SK-N-SH (cell line): ENCODE measurements at regions not wholly inside any gene's neighbourhood (a gene's known extent, or its start where the extent isn't known, plus 50 kb on each side); places are given as distances from the start of the nearest gene placed in this dataset.

Experiments used
- CTCF ChIA-PET: fragments of 300-600, 350-600 bp; formaldehyde crosslinking; extraction: SDS; loops from one replicate; lab custom pipeline; 2021; lab: Yijun Ruan, JAX
- POLR2A ChIA-PET: fragments of 350-600 bp; sonication (Branson Sonifier 250); formaldehyde crosslinking; extraction: SDS; loops from one replicate; lab custom pipeline; 2020; ENCODE audit warnings: antibody characterized with exemption, inconsistent platforms; lab: Yijun Ruan, JAX
- DNase-seq: peaks from one replicate; pipeline ENCODE4 v3.0.0; 2012
- H2AFZ ChIP-seq: fragments of 200-600 bp; sonication (generic); 2 replicates; pipeline ENCODE4 v1.8.1; 2016; ENCODE audit warnings: antibody characterized with exemption, mild to moderate bottlenecking, low read depth
- H3F3A ChIP-seq: fragments of 200-600 bp; sonication (generic); replicated peaks from 2 replicates; pipeline ENCODE3; 2016; ENCODE audit warnings: antibody characterized with exemption, mild to moderate bottlenecking; ENCODE audit not compliant: insufficient read depth
- H3K27ac ChIP-seq, 2 experiments: fragments of 200-500 bp in 1 of 2; fragments of 200-600 bp in 1 of 2; sonication (Bioruptor generic) in 1 of 2; sonication (generic), shearing (Covaris generic) in 1 of 2; 2 replicates each; pipeline versions ENCODE4 v1.5.1 to v1.6.1; 2014 to 2016; ENCODE audit warnings: low read depth in 2 of 2, inconsistent platforms in 1 of 2, low read length in 1 of 2, mild to moderate bottlenecking in 1 of 2, mixed read lengths in 1 of 2
- H3K27me3 ChIP-seq: fragments of 200-600 bp; sonication (generic), shearing (Covaris generic); 2 replicates; pipeline ENCODE4 v1.6.1; 2016; ENCODE audit warnings: mixed run types; ENCODE audit not compliant: insufficient read depth
- H3K36me3 ChIP-seq, 2 experiments: fragments of 200-500 bp in 1 of 2; fragments of 200-600 bp in 1 of 2; sonication (Bioruptor generic) in 1 of 2; sonication (generic) in 1 of 2; replicated peaks in 1 of 2; 2 replicates each; pipeline versions ENCODE3 to v1.5.1; 2014 to 2016; ENCODE audit warnings: low read length in 1 of 2, mild to moderate bottlenecking in 1 of 2; ENCODE audit not compliant: insufficient read depth in 2 of 2, control insufficient read depth in 1 of 2
- H3K4me1 ChIP-seq, 2 experiments: fragments of 200-500 bp in 1 of 2; fragments of 200-600 bp in 1 of 2; sonication (Bioruptor generic) in 1 of 2; sonication (generic), shearing (Covaris generic) in 1 of 2; 2 replicates each; pipeline versions ENCODE4 v1.5.1 to v1.6.1; 2014 to 2016; ENCODE audit warnings: low read depth in 1 of 2, low read length in 1 of 2, mixed run types in 1 of 2; ENCODE audit not compliant: insufficient read depth in 2 of 2, control insufficient read depth in 1 of 2
- H3K4me2 ChIP-seq: fragments of 200-600 bp; sonication (generic), shearing (Covaris generic); 2 replicates; pipeline ENCODE4 v1.6.1; 2017; ENCODE audit warnings: mixed run types
- H3K4me3 ChIP-seq, 2 experiments: fragments of 200-500 bp in 1 of 2; fragments of 200-600 bp in 1 of 2; sonication (Bioruptor generic) in 1 of 2; sonication (generic), shearing (Covaris generic) in 1 of 2; 2 replicates each; pipeline versions ENCODE4 v1.5.1 to v1.8.1; 2014 to 2016; ENCODE audit warnings: low read depth in 2 of 2, inconsistent platforms in 1 of 2, low read length in 1 of 2, mild to moderate bottlenecking in 1 of 2, mixed read lengths in 1 of 2, moderate library complexity in 1 of 2
- H3K79me2 ChIP-seq: fragments of 200-600 bp; sonication (generic); 2 replicates; pipeline ENCODE4 v1.8.1; 2017; ENCODE audit warnings: mild to moderate bottlenecking; ENCODE audit not compliant: insufficient read depth
- H3K9ac ChIP-seq: fragments of 200-600 bp; sonication (generic); 2 replicates; pipeline ENCODE4 v1.6.1; 2017; ENCODE audit warnings: mixed run types
- H3K9me2 ChIP-seq: fragments of 200-600 bp; sonication (generic); 2 replicates; pipeline ENCODE4 v1.6.1; 2017; ENCODE audit warnings: mixed run types
- H3K9me3 ChIP-seq: fragments of 200-600 bp; sonication (generic); 2 replicates; pipeline ENCODE4 v1.6.1; 2017; ENCODE audit warnings: mixed run types, mild to moderate bottlenecking, moderate library complexity
- H4K20me1 ChIP-seq: fragments of 200-600 bp; sonication (generic); 2 replicates; pipeline ENCODE4 v1.6.1; 2017; ENCODE audit warnings: mild to moderate bottlenecking, mixed run types; ENCODE audit not compliant: insufficient read depth
- CHD2 ChIP-seq: fragments of 150-350 bp; IDR thresholded peaks from 2 replicates; pipeline ENCODE4 v1.6.1; 2018; ENCODE audit warnings: low read length; ENCODE audit not compliant: partially characterized antibody
- ELF1 ChIP-seq: IDR thresholded peaks from 2 replicates; pipeline ENCODE4 v1.4.0; 2012
- EP300 ChIP-seq, 2 experiments: IDR thresholded peaks; 2 replicates each; pipeline versions ENCODE4 v1.4.0 to v1.6.1; 2012; ENCODE audit warnings: borderline replicate concordance in 1 of 2, low read depth in 1 of 2, low read length in 1 of 2
- EZH2phosphoT487 ChIP-seq: fragments of 200-600 bp; sonication (generic); IDR thresholded peaks from 2 replicates; pipeline ENCODE4 v1.6.1; 2017; ENCODE audit warnings: low read depth, mixed run types, mild to moderate bottlenecking, antibody characterized with exemption, moderate library complexity, borderline replicate concordance
- FOSL2 ChIP-seq: IDR thresholded peaks from 2 replicates; pipeline ENCODE4 v1.4.0; 2012; ENCODE audit warnings: low read depth, mild to moderate bottlenecking, moderate library complexity, borderline replicate concordance
- FOXJ3 ChIP-seq: sonication (generic); formaldehyde crosslinking; IDR thresholded peaks from 2 replicates; pipeline ENCODE4 v1.5.1; 2020; ENCODE audit warnings: mild to moderate bottlenecking, missing genetic modification reagents
- GABPA ChIP-seq: IDR thresholded peaks from 2 replicates; pipeline ENCODE4 v1.4.0; 2012; ENCODE audit warnings: low read depth, mild to moderate bottlenecking
- GATA2 ChIP-seq: sonication (generic); formaldehyde crosslinking; IDR thresholded peaks from 2 replicates; pipeline ENCODE4 v1.5.0; 2020; ENCODE audit warnings: mild to moderate bottlenecking, missing genetic modification reagents
- JUND ChIP-seq: IDR thresholded peaks from 2 replicates; pipeline ENCODE4 v1.4.0; 2012
- MEF2A ChIP-seq: IDR thresholded peaks from 2 replicates; pipeline ENCODE4 v1.4.0; 2012; ENCODE audit warnings: low read depth, borderline replicate concordance
- NFIC ChIP-seq: IDR thresholded peaks from 2 replicates; pipeline ENCODE4 v1.4.0; 2012; ENCODE audit warnings: borderline replicate concordance
- NRF1 ChIP-seq: IDR thresholded peaks from 2 replicates; pipeline ENCODE4 v1.6.1; 2012; ENCODE audit warnings: low read depth, mild to moderate bottlenecking, low read length
- RAD21 ChIP-seq: IDR thresholded peaks from 2 replicates; pipeline ENCODE4 v1.6.1; 2012; ENCODE audit warnings: mild to moderate bottlenecking, low read length
- RFX5 ChIP-seq: IDR thresholded peaks from 2 replicates; pipeline ENCODE4 v1.6.1; 2012; ENCODE audit warnings: mild to moderate bottlenecking, improper control_type of control experiment, low read length
- RXRA ChIP-seq: IDR thresholded peaks from 2 replicates; pipeline ENCODE4 v1.4.0; 2012; ENCODE audit warnings: low read depth, mild to moderate bottlenecking, borderline replicate concordance
- TAF1 ChIP-seq: IDR thresholded peaks from 2 replicates; pipeline ENCODE4 v1.6.1; 2012; ENCODE audit warnings: low read depth, mild to moderate bottlenecking, low read length, moderate library complexity, borderline replicate concordance
- TEAD4 ChIP-seq: IDR thresholded peaks from 2 replicates; pipeline ENCODE4 v1.4.0; 2012; ENCODE audit warnings: mild to moderate bottlenecking, borderline replicate concordance; ENCODE audit not compliant: insufficient read depth
- WGBS: methylation state at CpG from one replicate; pipeline ENCODE4 v1.1.6; 2017; ENCODE audit warnings: low lambda C conversion rate; 5-methylcytosine and 5-hydroxymethylcytosine counted together
- TF ChIP-seq, protein P1 (sequence below): IDR thresholded peaks from 2 replicates; pipeline ENCODE4; 2012
- TF ChIP-seq, protein P2 (sequence below): IDR thresholded peaks from 2 replicates; pipeline ENCODE4 v1.4.0; 2012; ENCODE audit warnings: low read depth
- TF ChIP-seq, protein P3 (sequence below): fragments of 150-350 bp; IDR thresholded peaks from 2 replicates; pipeline ENCODE4 v1.6.1; 2016; ENCODE audit warnings: mild to moderate bottlenecking, low read depth, low read length

DNA sequence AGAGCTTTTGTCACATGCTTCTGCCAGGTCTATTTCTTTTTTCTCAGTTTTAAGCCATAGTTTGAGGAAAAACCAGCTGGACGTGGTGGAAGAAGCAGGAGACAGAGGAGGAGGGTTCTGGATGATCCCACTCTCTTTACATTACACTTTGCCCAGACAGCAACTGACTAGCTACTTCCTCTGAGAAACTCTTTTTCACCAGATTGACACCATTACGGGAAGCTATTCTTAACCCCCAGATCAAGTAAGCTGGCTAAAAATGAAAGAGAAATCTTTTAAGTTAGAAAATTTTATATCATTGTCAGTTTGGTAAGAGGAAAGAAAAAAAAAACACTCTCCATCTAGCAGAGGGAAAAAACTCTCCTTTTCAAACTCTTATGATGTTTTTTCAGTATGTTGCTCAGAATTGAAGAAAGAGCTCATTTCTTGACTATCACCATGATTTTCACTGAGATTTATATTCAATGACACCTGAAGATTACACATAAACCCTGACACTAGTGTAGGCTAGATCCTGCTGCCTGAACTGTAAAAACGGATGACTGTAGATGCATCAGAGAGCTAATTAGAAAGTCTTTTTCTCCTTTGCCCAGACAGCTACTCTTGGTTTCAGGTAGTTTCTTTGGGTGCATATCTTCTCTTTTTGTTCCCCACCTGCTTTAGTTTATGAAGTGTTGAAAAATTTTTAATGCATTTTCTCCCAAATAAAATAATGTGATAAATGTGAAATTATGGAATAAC, 203.1 kb downstream of the TFEC start:
- Histone ChIP-seq H3K27me3 (no peaks in the 10 kb centered on the region; the same call in 1 of the 2 replicates), H3K9me3 (no peaks in the 10 kb centered on the region), H3F3A (no peaks in the 10 kb centered on the region), H3K9me2 (no peaks in the 10 kb centered on the region), H3K79me2 (no peaks in the 10 kb centered on the region)
- CTCF ChIA-PET: no interaction called here
- DNase-seq: no peak
- 4% methylated on average over 3 of the region's 3 CpGs for WGBS
- TF ChIP-seq FOSL2 (no peak), NFIC (no peak), RAD21 (no peak), MEF2A (no peak), RFX5 (no peak), CHD2 (no peak), EP300 (IDR thresholded peaks at IDR 0.05; ENCODE audit: borderline replicate concordance in 1 of 2, low read depth in 1 of 2, low read length in 1 of 2) (no peak), TEAD4 (no peak), JUND (no peak), ELF1 (no peak), FOXJ3 (CRISPR knock-in tag) (no peak), NRF1 (no peak), GATA2 (CRISPR knock-in tag) (no peak), TAF1 (no peak), RXRA (no peak), EZH2phosphoT487 (no peak), GABPA (no peak)
- TF ChIP-seq, protein P1, sequence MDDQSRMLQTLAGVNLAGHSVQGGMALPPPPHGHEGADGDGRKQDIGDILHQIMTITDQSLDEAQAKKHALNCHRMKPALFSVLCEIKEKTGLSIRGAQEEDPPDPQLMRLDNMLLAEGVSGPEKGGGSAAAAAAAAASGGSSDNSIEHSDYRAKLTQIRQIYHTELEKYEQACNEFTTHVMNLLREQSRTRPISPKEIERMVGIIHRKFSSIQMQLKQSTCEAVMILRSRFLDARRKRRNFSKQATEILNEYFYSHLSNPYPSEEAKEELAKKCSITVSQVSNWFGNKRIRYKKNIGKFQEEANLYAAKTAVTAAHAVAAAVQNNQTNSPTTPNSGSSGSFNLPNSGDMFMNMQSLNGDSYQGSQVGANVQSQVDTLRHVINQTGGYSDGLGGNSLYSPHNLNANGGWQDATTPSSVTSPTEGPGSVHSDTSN: no peak
- TF ChIP-seq, protein P2, sequence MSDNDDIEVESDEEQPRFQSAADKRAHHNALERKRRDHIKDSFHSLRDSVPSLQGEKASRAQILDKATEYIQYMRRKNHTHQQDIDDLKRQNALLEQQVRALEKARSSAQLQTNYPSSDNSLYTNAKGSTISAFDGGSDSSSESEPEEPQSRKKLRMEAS: no peak
- TF ChIP-seq, protein P3, sequence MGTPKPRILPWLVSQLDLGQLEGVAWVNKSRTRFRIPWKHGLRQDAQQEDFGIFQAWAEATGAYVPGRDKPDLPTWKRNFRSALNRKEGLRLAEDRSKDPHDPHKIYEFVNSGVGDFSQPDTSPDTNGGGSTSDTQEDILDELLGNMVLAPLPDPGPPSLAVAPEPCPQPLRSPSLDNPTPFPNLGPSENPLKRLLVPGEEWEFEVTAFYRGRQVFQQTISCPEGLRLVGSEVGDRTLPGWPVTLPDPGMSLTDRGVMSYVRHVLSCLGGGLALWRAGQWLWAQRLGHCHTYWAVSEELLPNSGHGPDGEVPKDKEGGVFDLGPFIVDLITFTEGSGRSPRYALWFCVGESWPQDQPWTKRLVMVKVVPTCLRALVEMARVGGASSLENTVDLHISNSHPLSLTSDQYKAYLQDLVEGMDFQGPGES: no peak
- TF ChIP-seq, all 33 proteins: peak for 0
- Histone ChIP-seq H4K20me1 (no peaks in the 10 kb centered on the region), H3K27ac (no peak overlapping the region), H3K4me3 (no peak overlapping the region), H3K4me2 (no peak overlapping the region), H2AFZ (no peak overlapping the region), H3K9ac (no peak overlapping the region), H3K36me3 (no peaks in the 10 kb centered on the region), H3K4me1 (no peaks in the 10 kb centered on the region)
- POLR2A ChIA-PET: no interaction called here
